K562 (cell line): ENCODE measurements at regions not wholly inside any gene's neighbourhood (a gene's known extent, or its start where the extent isn't known, plus 50 kb on each side); places are given as distances from the start of the nearest gene placed in this dataset.

Experiments
- ATAC-seq: fragments of 200-7000 bp; cut with Tn5 transposase; 3 replicates; pipeline ENCODE4 v1.9.1; 2020; ENCODE audit warnings: moderate library complexity
- BruUV-seq: library from RNA; stranded (reverse); fragments of 400-500 nt; replicated peaks from 2 replicates; lab custom pipeline; 2021; lab: Mats Ljungman, UMichigan
- CTCF ChIA-PET: fragments of 300-600 bp; formaldehyde crosslinking; extraction: SDS; loops from one replicate; lab custom pipeline; 2021; ENCODE audit warnings: low intra/inter-chr PET ratio; lab: Yijun Ruan, JAX
- POLR2A ChIA-PET: fragments of 300-600, 350-650 bp; sonication (Branson Sonifier 250); formaldehyde crosslinking; extraction: SDS; loops from one replicate; lab custom pipeline; 2021; ENCODE audit warnings: antibody characterized with exemption, inconsistent platforms; lab: Yijun Ruan, JAX
- DNase-seq, 4 experiments: peaks; one replicate each; pipeline versions ENCODE4 v3.0.0 to v3.0.0-alpha.2; 2011 to 2018; ENCODE audit warnings: low spot score in 3 of 4, mixed read lengths in 3 of 4; ENCODE audit errors: extremely low read depth in 1 of 4
- FAIRE-seq: peaks from 2 replicates; lab custom pipeline; 2011; peaks lifted over from hg19 to GRCh38; lab: Jason Lieb, UNC
- H2AFZ ChIP-seq: 2 replicates; pipeline ENCODE4 v1.6.0; 2011; ENCODE audit warnings: low read depth, low read length, control low read depth, inconsistent platforms
- H3K27ac ChIP-seq: fragments of 200-600 bp; 3 replicates; pipeline ENCODE4 v1.8.0; 2011; ENCODE audit warnings: low read depth, mild to moderate bottlenecking, control low read depth, inconsistent platforms, low read length, moderate library complexity, mixed read lengths; ENCODE audit errors: extremely low read depth
- H3K27me3 ChIP-seq, 2 experiments: fragments of 300-600 bp in 1 of 2; 2 replicates in 1 of 2; 3 replicates in 1 of 2; pipeline versions ENCODE4 v1.6.0 to v1.8.0; 2011; ENCODE audit warnings: inconsistent platforms in 2 of 2, low read length in 2 of 2, mild to moderate bottlenecking in 1 of 2, mixed read lengths in 1 of 2, moderate library complexity in 1 of 2; ENCODE audit not compliant: control insufficient read depth in 2 of 2, insufficient read depth in 2 of 2
- H3K36me3 ChIP-seq: fragments of 300-600 bp; 3 replicates; pipeline ENCODE4 v1.8.0; 2011; ENCODE audit warnings: mild to moderate bottlenecking, low read length, inconsistent platforms; ENCODE audit not compliant: control insufficient read depth, insufficient read depth
- H3K4me1 ChIP-seq, 2 experiments: fragments of 200-600 bp in 1 of 2; replicated peaks in 1 of 2; 2 replicates in 1 of 2; 3 replicates in 1 of 2; pipeline versions ENCODE4 v1.5.1 to v1.8.0; 2011; ENCODE audit warnings: inconsistent platforms in 2 of 2, low read length in 2 of 2, mild to moderate bottlenecking in 1 of 2, mixed read lengths in 1 of 2, moderate library complexity in 1 of 2; ENCODE audit not compliant: control insufficient read depth in 2 of 2, insufficient read depth in 2 of 2
- H3K4me2 ChIP-seq: 2 replicates; pipeline ENCODE4 v1.6.1; 2011; ENCODE audit warnings: low read length, control low read depth, inconsistent platforms, mixed read lengths; ENCODE audit not compliant: insufficient read depth
- H3K4me3 ChIP-seq: fragments of 200-600 bp; sonication (generic), shearing (Covaris generic); 2 replicates; pipeline ENCODE4 v1.5.1; 2016; ENCODE audit warnings: control low read depth, inconsistent platforms
- H3K79me2 ChIP-seq: fragments of 200-600 bp; 3 replicates; pipeline ENCODE4 v1.8.0; 2011; ENCODE audit warnings: low read length, inconsistent platforms; ENCODE audit not compliant: control insufficient read depth, insufficient read depth
- H3K9ac ChIP-seq, 2 experiments: 2 replicates each; pipeline versions ENCODE4 v1.6.0 to v1.6.1; 2011; ENCODE audit warnings: low read depth in 2 of 2, low read length in 2 of 2, control low read depth in 1 of 2, inconsistent platforms in 1 of 2, mild to moderate bottlenecking in 1 of 2, mixed read lengths in 1 of 2; ENCODE audit not compliant: insufficient read depth in 1 of 2
- H3K9me1 ChIP-seq: one replicate; pipeline ENCODE4 v1.6.0; 2011; ENCODE audit warnings: inconsistent platforms, mild to moderate bottlenecking, low read length, moderate library complexity; ENCODE audit not compliant: control insufficient read depth, insufficient read depth
- H3K9me3 ChIP-seq: replicated peaks from 2 replicates; pipeline ENCODE4 v1.5.1; 2011; ENCODE audit warnings: low read depth, low read length, inconsistent platforms; ENCODE audit not compliant: control insufficient read depth, insufficient read depth
- H4K20me1 ChIP-seq: replicated peaks from 2 replicates; pipeline ENCODE4 v1.6.1; 2011; ENCODE audit warnings: low read length, inconsistent platforms, mixed read lengths; ENCODE audit not compliant: control insufficient read depth, insufficient read depth
- CBX8 ChIP-seq: fragments of 200-600 bp; sonication (generic); IDR thresholded peaks from 2 replicates; pipeline ENCODE4 v1.6.1; 2012; ENCODE audit warnings: borderline replicate concordance, mixed run types, low read depth, mild to moderate bottlenecking, moderate library complexity, mixed read lengths, low read length, control low read depth, inconsistent platforms; ENCODE audit not compliant: poor library complexity, severe bottlenecking; ENCODE audit errors: extremely low read depth
- CEBPB ChIP-seq: fragments of 450-650 bp; IDR thresholded peaks from 2 replicates; pipeline ENCODE4 v1.6.1; 2016; ENCODE audit warnings: missing genetic modification characterization, missing compliant biosample characterization
- CEBPG ChIP-seq, 3 experiments: fragments of 200-800 bp in 1 of 3; sonication (Bioruptor generic) in 1 of 3; sonication (generic) in 1 of 3; formaldehyde crosslinking in 1 of 3; IDR thresholded peaks in 2 of 3; conservative IDR thresholded peaks in 1 of 3; 2 replicates each; pipeline versions ENCODE4 v1.6.1 to v1.8.0; 2016 to 2022; ENCODE audit warnings: missing compliant biosample characterization in 2 of 3, missing genetic modification characterization in 2 of 3, mild to moderate bottlenecking in 1 of 3, missing genetic modification reagents in 1 of 3
- CREM ChIP-seq: IDR thresholded peaks from 2 replicates; pipeline ENCODE4 v1.6.1; 2014; ENCODE audit warnings: antibody characterized with exemption, low read depth
- DNMT1 ChIP-seq: fragments of 450-650 bp; IDR thresholded peaks from 2 replicates; pipeline ENCODE4 v1.6.1; 2016; ENCODE audit warnings: antibody characterized with exemption, mild to moderate bottlenecking
- ELF2 ChIP-seq: fragments of 250-450 bp; sonication (Bioruptor Pico); IDR thresholded peaks from 2 replicates; pipeline ENCODE4 v1.5.0; 2021; ENCODE audit warnings: mild to moderate bottlenecking
- HES1 ChIP-seq: fragments of 450-650 bp; IDR thresholded peaks from 2 replicates; pipeline ENCODE4 v1.6.1; 2016; ENCODE audit warnings: low read depth, mild to moderate bottlenecking, moderate library complexity
- KAT2B ChIP-seq: IDR thresholded peaks from one replicate; pipeline ENCODE4 v1.6.1; 2012; ENCODE audit warnings: low read depth, mild to moderate bottlenecking, control low read depth, inconsistent platforms, low read length, moderate library complexity
- KLF13 ChIP-seq: fragments of 450-650 bp; IDR thresholded peaks from 2 replicates; pipeline ENCODE4 v1.6.1; 2016; ENCODE audit warnings: missing genetic modification characterization, low read depth, mild to moderate bottlenecking, missing compliant biosample characterization, moderate library complexity, borderline replicate concordance
- MEF2D ChIP-seq: conservative IDR thresholded peaks from 2 replicates; pipeline ENCODE4 v1.6.1; 2016; ENCODE audit warnings: low read depth, missing genetic modification characterization, missing compliant biosample characterization
- PHF8 ChIP-seq: fragments of 200-600 bp; sonication (generic); IDR thresholded peaks from 2 replicates; pipeline ENCODE4 v1.6.1; 2012; ENCODE audit warnings: mixed run types, mild to moderate bottlenecking, inconsistent platforms, low read length, moderate library complexity, borderline replicate concordance
- PTTG1 ChIP-seq: fragments of 450-650 bp; IDR thresholded peaks from 2 replicates; pipeline ENCODE4 v1.6.1; 2016; ENCODE audit warnings: low read depth, mild to moderate bottlenecking, missing genetic modification characterization, missing compliant biosample characterization
- RAD51 ChIP-seq: fragments of 450-650 bp; IDR thresholded peaks from 2 replicates; pipeline ENCODE4 v1.7.1; 2016; ENCODE audit warnings: low read depth, mild to moderate bottlenecking, borderline replicate concordance
- SREBF2 ChIP-seq: sonication (generic); formaldehyde crosslinking; IDR thresholded peaks from 2 replicates; pipeline ENCODE4 v1.4.0; 2020; ENCODE audit warnings: mild to moderate bottlenecking, missing genetic modification reagents
- STAT5A ChIP-seq: IDR thresholded peaks from 2 replicates; pipeline ENCODE4 v1.6.1; 2012; ENCODE audit warnings: low read length, inconsistent platforms, borderline replicate concordance
- TFE3 ChIP-seq: fragments of 450-650 bp; formaldehyde crosslinking; IDR thresholded peaks from 2 replicates; pipeline ENCODE4 v1.4.0; 2020; ENCODE audit warnings: mild to moderate bottlenecking, mixed read lengths
- ZBTB17 ChIP-seq: fragments of 450-650 bp; formaldehyde crosslinking; IDR thresholded peaks from 2 replicates; pipeline ENCODE4 v1.4.0; 2020; ENCODE audit warnings: mild to moderate bottlenecking
- ZNF586 ChIP-seq: fragments of 450-650 bp; formaldehyde crosslinking; conservative IDR thresholded peaks from 2 replicates; pipeline ENCODE4 v1.4.0; 2020; ENCODE audit warnings: mild to moderate bottlenecking, moderate library complexity
- WGBS: fragments of 100-300 bp; shearing (Covaris generic); methylation state at CpG from one replicate; pipeline ENCODE4 v1.1.6; 2016; ENCODE audit warnings: low coverage, mixed read lengths; ENCODE audit not compliant: insufficient coverage; ENCODE audit errors: missing lambda C conversion rate; 5-methylcytosine and 5-hydroxymethylcytosine counted together
- in situ Hi-C: fragments of 300-500 bp; cut with MboI; formaldehyde crosslinking; loops from 4 replicates; pipeline ENCODE4 v1.15.0; 2018; ENCODE audit warnings: inconsistent platforms, mixed read lengths
- intact Hi-C: fragments of 100-400 bp; cut with micrococcal nuclease; formaldehyde crosslinking; loops from 2 replicates; pipeline ENCODE4 v1.14.2; 2022
- TF ChIP-seq, protein P1 (sequence below), 2 experiments: fragments of 450-650 bp in 1 of 2; sonication (generic) in 1 of 2; formaldehyde crosslinking in 1 of 2; IDR thresholded peaks in 1 of 2; conservative IDR thresholded peaks in 1 of 2; 2 replicates each; pipeline versions ENCODE4 v1.6.1 to v1.8.1; 2016 to 2023; ENCODE audit warnings: mild to moderate bottlenecking in 2 of 2, moderate library complexity in 2 of 2, inconsistent platforms in 1 of 2, missing genetic modification reagents in 1 of 2

DNA sequence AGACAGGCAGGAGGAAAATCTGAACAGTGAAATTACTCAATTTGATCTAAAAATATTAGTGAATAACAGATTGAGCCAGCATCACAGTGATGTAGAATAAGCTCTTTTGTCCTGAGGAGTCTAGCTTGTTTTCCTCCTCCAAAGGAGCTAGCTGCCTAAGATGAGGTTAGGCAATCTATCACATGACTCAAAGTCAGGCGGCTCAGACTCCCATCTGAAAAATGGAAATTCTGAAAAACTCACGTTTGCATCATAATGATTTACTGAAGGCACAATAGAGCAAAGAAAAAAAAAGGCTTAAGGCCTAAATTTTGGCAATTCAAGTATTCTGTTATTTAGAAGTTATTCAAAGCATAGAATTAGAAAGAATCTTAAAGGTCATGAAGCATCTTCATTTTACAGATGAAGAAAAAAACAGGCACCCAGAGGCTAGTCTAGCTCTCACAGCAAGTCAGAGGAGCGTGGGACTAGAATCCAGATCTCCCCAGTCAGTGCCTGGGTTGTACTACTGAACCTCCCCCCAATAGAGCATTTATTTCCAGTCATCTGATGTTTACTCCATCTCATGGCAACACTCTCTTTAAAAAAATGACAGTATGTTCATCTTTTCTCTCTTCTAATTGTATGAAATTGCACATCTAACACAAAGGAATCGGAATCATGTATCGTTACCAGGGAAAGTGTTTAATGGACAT, 62.5 kb upstream of the ATF3 start:
- Histone ChIP-seq H3K4me2 (no peak overlapping the region), H3K27ac (no peak overlapping the region), H3K27me3 (peaks cover 15 to 25% of the 10 kb centered on the region in 2 experiments), H3K9me3 (no peaks in the 10 kb centered on the region), H3K4me1 (no peaks in the 10 kb centered on the region), H2AFZ (no peak overlapping the region), H3K79me2 (no peaks in the 10 kb centered on the region), H3K36me3 (no peaks in the 10 kb centered on the region), H4K20me1 (no peaks in the 10 kb centered on the region), H3K4me3 (no peak overlapping the region), H3K9ac (no peak overlapping the region), H3K9me1 (no peaks in the 10 kb centered on the region)
- in situ Hi-C loops = no loop called here
- 7% methylated on average over 5 of the region's 5 CpGs for WGBS
- CTCF ChIA-PET = no interaction called here
- no peak for DNase-seq
- no peak; the same call in 2 of the 3 replicates for ATAC-seq
- FAIRE-seq = no peak
- BruUV-seq = no TSS peak
- intact Hi-C loops = no loop called here
- POLR2A ChIA-PET = interaction anchor here (1.2 kb wide), 1 partner anchor 9 kb away, joined by 3 read pairs; no protein-coding TSS in a partner anchor
- TF ChIP-seq CEBPB (tag) (peak; percentile 82), TFE3 (CRISPR knock-in tag) (peak; percentile 88), CEBPG (CRISPR knock-in tag; IDR thresholded peaks at IDR 0.05) (no peak), CEBPG (tag; conservative IDR thresholded peaks at IDR 0.05 in 1 of 2, IDR thresholded peaks at IDR 0.05 in 1 of 2) (peak; percentile 88 to 93), MEF2D (tag) (no peak), KAT2B (no peak), CBX8 (no peak), RAD51 (0 out of 2 replicates have a peak, but pooled peaks have one; percentile 12), CREM (no peak), PHF8 (no peak), SREBF2 (CRISPR knock-in tag) (no peak), ZNF586 (CRISPR knock-in tag) (no peak), ELF2 (CRISPR knock-in tag) (no peak), ZBTB17 (no peak), STAT5A (no peak), PTTG1 (tag) (no peak), DNMT1 (no peak), HES1 (no peak), KLF13 (tag) (no peak)
- TF ChIP-seq, protein P1, sequence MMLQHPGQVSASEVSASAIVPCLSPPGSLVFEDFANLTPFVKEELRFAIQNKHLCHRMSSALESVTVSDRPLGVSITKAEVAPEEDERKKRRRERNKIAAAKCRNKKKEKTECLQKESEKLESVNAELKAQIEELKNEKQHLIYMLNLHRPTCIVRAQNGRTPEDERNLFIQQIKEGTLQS (IDR thresholded peaks at IDR 0.05) = peak; percentile 39
- TF ChIP-seq, protein P1 (CRISPR knock-in tag; conservative IDR thresholded peaks at IDR 0.05) = no peak
